ENCODE measurements at regions not wholly inside any gene's neighbourhood (a gene's known extent, or its start where the extent isn't known, plus 50 kb on each side); places are given as distances from the start of the nearest gene placed in this dataset.
"Not testable (repeated sequence)": the region's sequence is repeated elsewhere in the genome, so short reads cannot be mapped to it uniquely, and the experiment has no call there.

GRCh38 chrX:125255759-125256158, 63.9 kb upstream of the TEX13C start:
- TF ChIP-seq CTCF, POLR2A (IDR thresholded peaks at IDR 0.05): not testable (repeated sequence)

Measured in thyroid gland (tissue), 4 donors.